Endothelial cell of umbilical vein (primary cell): ENCODE measurements at regions not wholly inside any gene's neighbourhood (a gene's known extent, or its start where the extent isn't known, plus 50 kb on each side); places are given as distances from the start of the nearest gene placed in this dataset.

ENCODE experiments used
- BruUV-seq: library from RNA; stranded (reverse); fragments of 400-500 nt; replicated peaks from 2 replicates; lab custom pipeline; 2021; lab: Mats Ljungman, UMichigan
- CTCF ChIA-PET: fragments of 300-600, 350-600 bp; sonication (Branson Sonifier 250); formaldehyde crosslinking; loops from one replicate; lab custom pipeline; 2021; ENCODE audit warnings: antibody characterized with exemption, inconsistent platforms; lab: Charles Lee
- POLR2A ChIA-PET: fragments of 300-600, 350-600 bp; sonication (Branson Sonifier 250); formaldehyde crosslinking; loops from one replicate; lab custom pipeline; 2021; ENCODE audit warnings: antibody characterized with exemption, inconsistent platforms; lab: Charles Lee
- DNase-seq: peaks from one replicate; pipeline ENCODE4 v3.0.0-alpha.2; 2011; ENCODE audit warnings: low read depth, low spot score
- FAIRE-seq: peaks from 2 replicates; lab custom pipeline; 2011; peaks lifted over from hg19 to GRCh38; lab: Jason Lieb, UNC
- H2AFZ ChIP-seq: 2 replicates; pipeline ENCODE4 v1.6.0; 2012; ENCODE audit warnings: low read depth, low read length, control low read depth, inconsistent platforms
- H3K27ac ChIP-seq: 2 replicates; pipeline ENCODE4 v1.5.1; 2011; ENCODE audit warnings: low read depth, mild to moderate bottlenecking, control low read depth, low read length, moderate library complexity; ENCODE audit not compliant: insufficient read depth
- H3K27me3 ChIP-seq, 2 experiments: 2 replicates each; pipeline versions ENCODE4 v1.6.0 to v1.6.1; 2011; ENCODE audit warnings: low read length in 2 of 2, mixed read lengths in 1 of 2; ENCODE audit not compliant: control insufficient read depth in 2 of 2, insufficient read depth in 2 of 2
- H3K36me3 ChIP-seq, 2 experiments: 2 replicates in 1 of 2; 3 replicates in 1 of 2; pipeline ENCODE4 v1.5.1; 2011; ENCODE audit warnings: low read length in 2 of 2, mild to moderate bottlenecking in 1 of 2, moderate library complexity in 1 of 2; ENCODE audit not compliant: control insufficient read depth in 2 of 2, insufficient read depth in 2 of 2; ENCODE audit errors: extremely low read depth in 1 of 2
- H3K4me1 ChIP-seq: 3 replicates; pipeline ENCODE4 v1.5.1; 2011; ENCODE audit warnings: mild to moderate bottlenecking, low read length; ENCODE audit not compliant: control insufficient read depth, insufficient read depth; ENCODE audit errors: extremely low read depth
- H3K4me2 ChIP-seq: 2 replicates; pipeline ENCODE4 v1.6.1; 2011; ENCODE audit warnings: low read length, control low read depth, mixed read lengths; ENCODE audit not compliant: insufficient read depth
- H3K4me3 ChIP-seq, 3 experiments: fragments of 200-600 bp in 1 of 3; sonication (generic), shearing (Covaris generic) in 1 of 3; replicated peaks in 1 of 3; 2 replicates each; pipeline ENCODE4 v1.5.1; 2011 to 2016; ENCODE audit warnings: control low read depth in 3 of 3, low read length in 3 of 3, mild to moderate bottlenecking in 2 of 3, inconsistent platforms in 1 of 3, low read depth in 1 of 3, moderate library complexity in 1 of 3; ENCODE audit not compliant: insufficient read depth in 1 of 3
- H3K79me2 ChIP-seq: 2 replicates; pipeline ENCODE4 v1.6.0; 2012; ENCODE audit warnings: low read length, inconsistent platforms; ENCODE audit not compliant: control insufficient read depth, insufficient read depth
- H3K9ac ChIP-seq: replicated peaks from 2 replicates; pipeline ENCODE3; 2011; ENCODE audit warnings: low read length, control low read depth; ENCODE audit not compliant: insufficient read depth; ENCODE audit errors: extremely low read depth
- H3K9me1 ChIP-seq: replicated peaks from 3 replicates; pipeline ENCODE4 v1.6.0; 2011; ENCODE audit warnings: mild to moderate bottlenecking, low read length; ENCODE audit not compliant: control insufficient read depth, insufficient read depth; ENCODE audit errors: extremely low read depth
- H3K9me3 ChIP-seq: replicated peaks from 2 replicates; pipeline ENCODE4 v1.5.1; 2012; ENCODE audit warnings: low read length, inconsistent platforms; ENCODE audit not compliant: control insufficient read depth, insufficient read depth
- H4K20me1 ChIP-seq: replicated peaks from 2 replicates; pipeline ENCODE3; 2011; ENCODE audit warnings: mild to moderate bottlenecking, low read length; ENCODE audit not compliant: control insufficient read depth, insufficient read depth; ENCODE audit errors: extremely low read depth
- CTCF ChIP-seq, 2 donors: IDR thresholded peaks; 1 replicate in 1 of 2; 2 replicates in 1 of 2; pipeline ENCODE4 v1.5.1; 2011; ENCODE audit warnings: low read length in 2 of 2, mild to moderate bottlenecking in 2 of 2, moderate library complexity in 2 of 2, control low read depth in 1 of 2, inconsistent platforms in 1 of 2, low read depth in 1 of 2; ENCODE audit not compliant: insufficient read depth in 1 of 2; ENCODE audit errors: extremely low read depth in 1 of 2
- EZH2 ChIP-seq: IDR thresholded peaks from 2 replicates; pipeline ENCODE4 v1.6.1; 2012; ENCODE audit warnings: borderline replicate concordance, low read depth, mild to moderate bottlenecking, moderate library complexity, low read length, inconsistent platforms; ENCODE audit not compliant: severe bottlenecking
- FOS ChIP-seq: IDR thresholded peaks from 2 replicates; pipeline ENCODE4 v1.6.1; 2011; ENCODE audit warnings: mild to moderate bottlenecking, low read length, moderate library complexity, borderline replicate concordance; ENCODE audit not compliant: insufficient read depth
- GATA2 ChIP-seq: IDR thresholded peaks from 2 replicates; pipeline ENCODE4 v1.7.0; 2011; ENCODE audit warnings: low read depth, mild to moderate bottlenecking, moderate library complexity, mixed read lengths, low read length; ENCODE audit not compliant: insufficient read length, insufficient read depth
- JUN ChIP-seq: IDR thresholded peaks from 2 replicates; pipeline ENCODE4 v1.6.1; 2011; ENCODE audit warnings: borderline replicate concordance, low read depth; ENCODE audit not compliant: insufficient read length, insufficient read depth
- MAX ChIP-seq: IDR thresholded peaks from 2 replicates; pipeline ENCODE4 v1.6.1; 2011; ENCODE audit not compliant: insufficient read depth, insufficient read length
- MYC ChIP-seq: IDR thresholded peaks from one replicate; pipeline ENCODE4 v1.6.1; 2011; ENCODE audit warnings: mild to moderate bottlenecking, low read depth, low read length
- POLR2A ChIP-seq: IDR thresholded peaks from 2 replicates; pipeline ENCODE4 v1.6.1; 2012; ENCODE audit warnings: low read depth, mild to moderate bottlenecking, control low read depth, low read length
- POLR2AphosphoS5 ChIP-seq: IDR thresholded peaks from 2 replicates; pipeline ENCODE4 v1.6.1; 2012; ENCODE audit warnings: low read depth, mild to moderate bottlenecking, control low read depth, low read length, moderate library complexity; ENCODE audit not compliant: insufficient read depth
- dilution Hi-C: fragments of 300-500 bp; cut with MboI; formaldehyde crosslinking; loops from one replicate; pipeline ENCODE4 v1.15.0; 2019; ENCODE audit warnings: low sequenced_read_pairs; ENCODE audit not compliant: extremely low pct_ligation_motif_present
- intact Hi-C: fragments of 100-400 bp; cut with micrococcal nuclease; formaldehyde crosslinking; loops from one replicate; pipeline ENCODE4 v1.10.0; 2022

- no peaks in the 10 kb centered on the region for H3K9me3 ChIP-seq
- no TSS peak for BruUV-seq
- H3K27me3 ChIP-seq, result no peaks in the 10 kb centered on the region
- CTCF ChIA-PET, result no interaction called here
- no peak overlapping the region for H2AFZ ChIP-seq
- no peaks in the 10 kb centered on the region for H3K36me3 ChIP-seq
- H3K4me1 ChIP-seq, result no peaks in the 10 kb centered on the region
- H3K4me2 ChIP-seq, result no peak overlapping the region
- no peak for TF ChIP-seq MYC
- no peak for TF ChIP-seq EZH2
- TF ChIP-seq POLR2A, result no peak
- no peak for TF ChIP-seq FOS
- no peak for TF ChIP-seq POLR2AphosphoS5
- no peak for TF ChIP-seq CTCF (IDR thresholded peaks at IDR 0.05; ENCODE audit: extremely low read depth in 1 of 2, insufficient read depth in 1 of 2, low read depth in 1 of 2, low read length in 2 of 2)
- no peak for TF ChIP-seq MAX
- no peak for TF ChIP-seq JUN
- no peak for TF ChIP-seq GATA2
- H3K79me2 ChIP-seq, result no peaks in the 10 kb centered on the region
- POLR2A ChIA-PET, result no interaction called here
- intact Hi-C loops, result no loop called here
- H3K9ac ChIP-seq, result no peak overlapping the region
- H3K9me1 ChIP-seq, result no peaks in the 10 kb centered on the region
- DNase-seq (no peak), FAIRE-seq (no peak)
- H3K4me3 ChIP-seq, result no peak overlapping the region
- H4K20me1 ChIP-seq, result no peaks in the 10 kb centered on the region
- H3K27ac ChIP-seq, result no peak overlapping the region
- dilution Hi-C loops, result no loop called here
Observed at GRCh38 chr9:118148990-118149389, 444.8 kb downstream of the TLR4 start.
